ENCODE measurements at regions not wholly inside any gene's neighbourhood (a gene's known extent, or its start where the extent isn't known, plus 50 kb on each side); places are given as distances from the start of the nearest gene placed in this dataset.

- TF ChIP-seq, protein P1, sequence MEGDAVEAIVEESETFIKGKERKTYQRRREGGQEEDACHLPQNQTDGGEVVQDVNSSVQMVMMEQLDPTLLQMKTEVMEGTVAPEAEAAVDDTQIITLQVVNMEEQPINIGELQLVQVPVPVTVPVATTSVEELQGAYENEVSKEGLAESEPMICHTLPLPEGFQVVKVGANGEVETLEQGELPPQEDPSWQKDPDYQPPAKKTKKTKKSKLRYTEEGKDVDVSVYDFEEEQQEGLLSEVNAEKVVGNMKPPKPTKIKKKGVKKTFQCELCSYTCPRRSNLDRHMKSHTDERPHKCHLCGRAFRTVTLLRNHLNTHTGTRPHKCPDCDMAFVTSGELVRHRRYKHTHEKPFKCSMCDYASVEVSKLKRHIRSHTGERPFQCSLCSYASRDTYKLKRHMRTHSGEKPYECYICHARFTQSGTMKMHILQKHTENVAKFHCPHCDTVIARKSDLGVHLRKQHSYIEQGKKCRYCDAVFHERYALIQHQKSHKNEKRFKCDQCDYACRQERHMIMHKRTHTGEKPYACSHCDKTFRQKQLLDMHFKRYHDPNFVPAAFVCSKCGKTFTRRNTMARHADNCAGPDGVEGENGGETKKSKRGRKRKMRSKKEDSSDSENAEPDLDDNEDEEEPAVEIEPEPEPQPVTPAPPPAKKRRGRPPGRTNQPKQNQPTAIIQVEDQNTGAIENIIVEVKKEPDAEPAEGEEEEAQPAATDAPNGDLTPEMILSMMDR (conservative IDR thresholded peaks at IDR 0.05; ENCODE audit: low read depth, low read length): no peak
- TF ChIP-seq EZH2phosphoT487 (IDR thresholded peaks at IDR 0.05; ENCODE audit: borderline replicate concordance, low read length): no peak
These were observed 261.6 kb upstream of the FN1 start for GRCh38 chr2:215697496-215697895.
